GM19238 (cell line): ENCODE measurements at regions not wholly inside any gene's neighbourhood (a gene's known extent, or its start where the extent isn't known, plus 50 kb on each side); places are given as distances from the start of the nearest gene placed in this dataset.
"Not testable (repeated sequence)": the region's sequence is repeated elsewhere in the genome, so short reads cannot be mapped to it uniquely, and the experiment has no call there.

Experiments
- DNase-seq: peaks from one replicate; pipeline ENCODE4 v3.0.0; 2011; ENCODE audit warnings: low spot score; ENCODE audit not compliant: insufficient read length

- DNase-seq: no peak
Observed at GRCh38 chr12:61996717-61997116, 263.5 kb upstream of the USP15 start.

- no peak for DNase-seq
Observed at GRCh38 chr12:61998791-61999190, 261.4 kb upstream of the USP15 start.

- DNase-seq: no peak
Observed at GRCh38 chr12:61999311-61999710, 260.9 kb upstream of the USP15 start.

- no peak for DNase-seq
Observed at GRCh38 chr12:62001424-62001823, 258.8 kb upstream of the USP15 start.

GRCh38 chr12:62003226-62003625 lies 257.0 kb upstream of the USP15 start:
- DNase-seq: no peak

- no peak for DNase-seq
Observed at GRCh38 chr12:62003701-62004100, 256.5 kb upstream of the USP15 start.

GRCh38 chr12:62005615-62006014 lies 254.6 kb upstream of the USP15 start:
- no peak for DNase-seq

- DNase-seq: no peak
Observed at GRCh38 chr12:62006076-62006732, 254.0 kb upstream of the USP15 start.

GRCh38 chr12:62008703-62009102 lies 251.5 kb upstream of the USP15 start:
- no peak for DNase-seq

GRCh38 chr12:62009445-62009844 lies 250.8 kb upstream of the USP15 start:
- DNase-seq: no peak

GRCh38 chr12:62010331-62010906 lies 249.8 kb upstream of the USP15 start:
- not testable (repeated sequence) for DNase-seq

GRCh38 chr12:62010973-62011372 lies 249.2 kb upstream of the USP15 start:
- not testable (repeated sequence) for DNase-seq

GRCh38 chr12:62014330-62014729 lies 245.9 kb upstream of the USP15 start:
- DNase-seq: no peak

GRCh38 chr12:62016021-62016420 lies 244.2 kb upstream of the USP15 start:
- DNase-seq: no peak

- DNase-seq: no peak
Observed at GRCh38 chr12:62021808-62022207, 238.4 kb upstream of the USP15 start.

- DNase-seq: no peak
Observed at GRCh38 chr12:62028536-62028935, 231.7 kb upstream of the USP15 start.

- DNase-seq: no peak
Observed at GRCh38 chr12:62032870-62033269, 227.3 kb upstream of the USP15 start.

GRCh38 chr12:62044450-62045135 lies 215.6 kb upstream of the USP15 start:
- DNase-seq: no peak

GRCh38 chr12:62045211-62045610 lies 215.0 kb upstream of the USP15 start:
- DNase-seq: no peak

- no peak for DNase-seq
Observed at GRCh38 chr12:62050785-62051184, 209.4 kb upstream of the USP15 start.

- DNase-seq: no peak
Observed at GRCh38 chr12:62069976-62070375, 190.2 kb upstream of the USP15 start.

- DNase-seq: not testable (repeated sequence)
Observed at GRCh38 chr12:62073236-62073635, 187.0 kb upstream of the USP15 start.

- no peak for DNase-seq
Observed at GRCh38 chr12:62075870-62076269, 184.3 kb upstream of the USP15 start.
